Heart left ventricle (tissue), 13 donors: ENCODE measurements at regions not wholly inside any gene's neighbourhood (a gene's known extent, or its start where the extent isn't known, plus 50 kb on each side); places are given as distances from the start of the nearest gene placed in this dataset.

Experiments used
- CTCF ChIP-seq, 12 donors: fragments of 200-600 bp; sonication (generic) in 4 of 12; IDR thresholded peaks; one replicate each; pipeline versions ENCODE4 v1.5.0 to v1.8.0; 2018 to 2022; ENCODE audit warnings: antibody characterized with exemption in 12 of 12, mild to moderate bottlenecking in 5 of 12
- POLR2A ChIP-seq, 2 donors: fragments of 450-650 bp; IDR thresholded peaks; one replicate each; pipeline ENCODE4 v1.6.1; 2017; ENCODE audit warnings: antibody characterized with exemption in 2 of 2, mild to moderate bottlenecking in 2 of 2, moderate library complexity in 2 of 2
- donor health status: ischemic (EF 13 %, LVEDD 7.1; RV severe dilation, severe dysfunction).
- donor health status: DM: no; HTN: yes; CAD: no.
- donor health status: DM: no; HTN: no; CAD: no.
- donor health status: ischemic (EF 25% LVEDD 6.9; RV normal size, moderate dysfunction).
- donor health status: ischemic (EF 25% LVEDD 5.7; RV mildly dilated, moderate dysfunction).
- donor health status: ischemic (EF 35%, LVEDD 5.7; RV mildly dilated, moderate dysfunction).
- donor health status: nonischemic (EF 11% LVEDD 7.7; RV severe dilation, severe dysfunction).
- donor health status: DM: yes; HTN: yes; CAD: no.
- donor health status: PGD.
- donor health status: ischemic (EF 29% LVEDD 5.4; RV normal size, mild dysfunction).
- donor health status: nonischemic (EF 23%, LVEDD 6.1; RV moderate dilation, normal function).

- TF ChIP-seq POLR2A (IDR thresholded peaks at IDR 0.05) (no peak), CTCF (IDR thresholded peaks at IDR 0.05) (no peak)
Measured at GRCh38 chr12:43120150-43120549, 431.9 kb downstream of the ADAMTS20 start.
